ENCODE measurements at regions not wholly inside any gene's neighbourhood (a gene's known extent, or its start where the extent isn't known, plus 50 kb on each side); places are given as distances from the start of the nearest gene placed in this dataset.
"Not testable (repeated sequence)": the region's sequence is repeated elsewhere in the genome, so short reads cannot be mapped to it uniquely, and the experiment has no call there.

- ATAC-seq (ENCODE audit: low read depth); H3K36me3 ChIP-seq (ENCODE audit: control insufficient read depth, insufficient read depth, low read length); H3K27me3 ChIP-seq (ENCODE audit: control insufficient read depth, insufficient read depth, low read length); H4K5ac ChIP-seq (ENCODE audit: low read depth, low read length); H2BK20ac ChIP-seq (ENCODE audit: low read depth, low read length); H2BK15ac ChIP-seq (ENCODE audit: low read depth, low read length); H4K91ac ChIP-seq (ENCODE audit: insufficient read depth, low read depth, low read length); H3K4me1 ChIP-seq (ENCODE audit: control insufficient read depth, insufficient read depth, low read length); H2AK9ac ChIP-seq (replicated peaks; ENCODE audit: low read depth, low read length, poor library complexity); H3K9me3 ChIP-seq (ENCODE audit: control insufficient read depth, insufficient read depth, low read length); H3K56ac ChIP-seq (ENCODE audit: extremely low read depth, insufficient read depth, low read length); dilution Hi-C loops (cut with HindIII; ENCODE audit: low sequenced_read_pairs, unreplicated experiment); H3K9ac ChIP-seq (ENCODE audit: low read depth, low read length); H3K27ac ChIP-seq (ENCODE audit: insufficient read depth, low read length); H4K8ac ChIP-seq (ENCODE audit: low read depth in 2 of 2, low read length in 2 of 2); H2BK5ac ChIP-seq (ENCODE audit: low read depth, low read length, poor library complexity, severe bottlenecking); CTCF ChIA-PET; H4K20me1 ChIP-seq (ENCODE audit: insufficient read depth, low read length); in situ Hi-C loops (cut with MboI; ENCODE audit: low sequenced_read_pairs); H3K4me3 ChIP-seq (ENCODE audit: insufficient read depth, low read depth, low read length); H3K4me2 ChIP-seq (ENCODE audit: low read depth, low read length); H2AFZ ChIP-seq (replicated peaks; ENCODE audit: low read length, poor library complexity); DNase-seq; POLR2A ChIA-PET (ENCODE audit: unreplicated experiment); H3K23ac ChIP-seq (ENCODE audit: low read depth, low read length); BruUV-seq (replicated peaks); H2AK5ac ChIP-seq (ENCODE audit: low read depth, low read length); H2BK120ac ChIP-seq (ENCODE audit: low read depth, low read length); intact Hi-C loops (cut with micrococcal nuclease); H3K14ac ChIP-seq (replicated peaks; ENCODE audit: low read depth, low read length); H3K9me1 ChIP-seq (ENCODE audit: insufficient read depth, low read length); H3K18ac ChIP-seq (ENCODE audit: low read depth, low read length); H3K79me1 ChIP-seq (ENCODE audit: low read depth in 1 of 2, low read length in 2 of 2); H3K4ac ChIP-seq (ENCODE audit: low read depth, low read length): not testable (repeated sequence)
- 90% methylated on average over 16 of the region's 30 CpGs; no CpG with 5 or more reads in 1 of the 2 experiments for WGBS, 2 experiments (ENCODE audit: extremely low coverage in 2 of 2, insufficient read length in 1 of 2)
Observed at GRCh38 chr21:9087816-9088215, 1433.6 kb upstream of the TPTE start.

GRCh38 chr21:9129741-9130140 is 1391.6 kb upstream of the TPTE start:
- H3K4ac ChIP-seq (ENCODE audit: low read depth, low read length); H3K9me1 ChIP-seq (ENCODE audit: insufficient read depth, low read length); H3K4me2 ChIP-seq (ENCODE audit: low read depth, low read length); H2BK120ac ChIP-seq (ENCODE audit: low read depth, low read length); H3K4me3 ChIP-seq (ENCODE audit: insufficient read depth, low read depth, low read length); in situ Hi-C loops (cut with MboI; ENCODE audit: low sequenced_read_pairs); H4K8ac ChIP-seq (ENCODE audit: low read depth in 2 of 2, low read length in 2 of 2); H2BK20ac ChIP-seq (ENCODE audit: low read depth, low read length); H3K14ac ChIP-seq (replicated peaks; ENCODE audit: low read depth, low read length); H3K27ac ChIP-seq (ENCODE audit: insufficient read depth, low read length); H3K56ac ChIP-seq (ENCODE audit: extremely low read depth, insufficient read depth, low read length); BruUV-seq (replicated peaks); H3K23ac ChIP-seq (ENCODE audit: low read depth, low read length); H3K4me1 ChIP-seq (ENCODE audit: control insufficient read depth, insufficient read depth, low read length); H2BK15ac ChIP-seq (ENCODE audit: low read depth, low read length); H3K9ac ChIP-seq (ENCODE audit: low read depth, low read length); H2AK9ac ChIP-seq (replicated peaks; ENCODE audit: low read depth, low read length, poor library complexity); H4K5ac ChIP-seq (ENCODE audit: low read depth, low read length); H4K91ac ChIP-seq (ENCODE audit: insufficient read depth, low read depth, low read length); dilution Hi-C loops (cut with HindIII; ENCODE audit: low sequenced_read_pairs, unreplicated experiment); H2AFZ ChIP-seq (replicated peaks; ENCODE audit: low read length, poor library complexity); CTCF ChIA-PET; POLR2A ChIA-PET (ENCODE audit: unreplicated experiment); DNase-seq; H3K36me3 ChIP-seq (ENCODE audit: control insufficient read depth, insufficient read depth, low read length); H3K27me3 ChIP-seq (ENCODE audit: control insufficient read depth, insufficient read depth, low read length); H3K18ac ChIP-seq (ENCODE audit: low read depth, low read length); H3K79me1 ChIP-seq (ENCODE audit: low read depth in 1 of 2, low read length in 2 of 2); ATAC-seq (ENCODE audit: low read depth); H2AK5ac ChIP-seq (ENCODE audit: low read depth, low read length); intact Hi-C loops (cut with micrococcal nuclease); H2BK5ac ChIP-seq (ENCODE audit: low read depth, low read length, poor library complexity, severe bottlenecking); H3K9me3 ChIP-seq (ENCODE audit: control insufficient read depth, insufficient read depth, low read length); H4K20me1 ChIP-seq (ENCODE audit: insufficient read depth, low read length): not testable (repeated sequence)
- WGBS, 2 experiments (ENCODE audit: extremely low coverage in 2 of 2, insufficient read length in 1 of 2), result no CpG with 5 or more reads among the region's 17 CpGs
